Natural killer cell (primary cell): ENCODE measurements at regions not wholly inside any gene's neighbourhood (a gene's known extent, or its start where the extent isn't known, plus 50 kb on each side); places are given as distances from the start of the nearest gene placed in this dataset.

Experiments used
- ATAC-seq, 3 donors: fragments of 150-1000 bp in 2 of 3; fragments of 200-7000 bp in 1 of 3; cut with Tn5 transposase; 1 replicate in 1 of 3; 2 replicates in 2 of 3; pipeline ENCODE4 v1.10.0; 2021; ENCODE audit warnings: mild to moderate bottlenecking in 2 of 3, moderate library complexity in 2 of 3
- DNase-seq, 2 donors: peaks; one replicate each; pipeline versions ENCODE4 v3.0.0 to v3.0.0-alpha.2; 2013 to 2021; ENCODE audit warnings: mixed read lengths in 1 of 2
- H3K27ac ChIP-seq: one replicate; pipeline ENCODE4 v1.5.1; 2013; ENCODE audit warnings: mild to moderate bottlenecking, low read length
- H3K27me3 ChIP-seq: one replicate; pipeline ENCODE4 v1.6.1; 2013; ENCODE audit warnings: low read length; ENCODE audit not compliant: control insufficient read depth, insufficient read depth
- H3K36me3 ChIP-seq: one replicate; pipeline ENCODE4 v1.6.1; 2013; ENCODE audit warnings: low read length; ENCODE audit not compliant: control insufficient read depth, insufficient read depth
- H3K4me1 ChIP-seq: one replicate; pipeline ENCODE4 v1.6.1; 2013; ENCODE audit warnings: low read length; ENCODE audit not compliant: control insufficient read depth, insufficient read depth
- H3K4me3 ChIP-seq: one replicate; pipeline ENCODE4 v1.5.1; 2013; ENCODE audit warnings: low read length
- H3K9me3 ChIP-seq: one replicate; pipeline ENCODE4 v1.6.1; 2013; ENCODE audit warnings: low read length; ENCODE audit not compliant: control insufficient read depth, insufficient read depth
- H3K27ac Mint-ChIP-seq, 2 donors: one replicate each; pipeline ENCODE4 v1.8.0; 2022; ENCODE audit warnings: mild to moderate bottlenecking in 2 of 2, mixed read lengths in 2 of 2, moderate library complexity in 1 of 2
- H3K27me3 Mint-ChIP-seq, 2 donors: one replicate each; pipeline ENCODE4 v1.8.0; 2022; ENCODE audit warnings: low read depth in 2 of 2, mixed read lengths in 2 of 2
- H3K36me3 Mint-ChIP-seq: one replicate; pipeline ENCODE4 v1.8.0; 2022; ENCODE audit warnings: mixed read lengths
- H3K4me1 Mint-ChIP-seq, 2 donors: one replicate each; pipeline ENCODE4 v1.8.0; 2022; ENCODE audit warnings: mixed read lengths in 2 of 2
- H3K4me3 Mint-ChIP-seq: one replicate; pipeline ENCODE4 v1.8.0; 2022; ENCODE audit warnings: mild to moderate bottlenecking, moderate library complexity, mixed read lengths
- H3K9me3 Mint-ChIP-seq, 2 donors: one replicate each; pipeline ENCODE4 v1.8.0; 2022; ENCODE audit warnings: mixed read lengths in 2 of 2
- WGBS: methylation state at CpG from one replicate; pipeline ENCODE4 v1.1.7; 2013; ENCODE audit warnings: missing lambda C conversion rate; ENCODE audit not compliant: insufficient coverage; 5-methylcytosine and 5-hydroxymethylcytosine counted together
- intact Hi-C: fragments of 100-400 bp; cut with micrococcal nuclease; formaldehyde crosslinking; loops from one replicate; pipeline ENCODE4 v1.14.2; 2022
- TF ChIP-seq, protein P1 (sequence below): fragments of 200-600 bp; IDR thresholded peaks from one replicate; pipeline ENCODE4 v1.8.0; 2022; ENCODE audit warnings: antibody characterized with exemption

DNA sequence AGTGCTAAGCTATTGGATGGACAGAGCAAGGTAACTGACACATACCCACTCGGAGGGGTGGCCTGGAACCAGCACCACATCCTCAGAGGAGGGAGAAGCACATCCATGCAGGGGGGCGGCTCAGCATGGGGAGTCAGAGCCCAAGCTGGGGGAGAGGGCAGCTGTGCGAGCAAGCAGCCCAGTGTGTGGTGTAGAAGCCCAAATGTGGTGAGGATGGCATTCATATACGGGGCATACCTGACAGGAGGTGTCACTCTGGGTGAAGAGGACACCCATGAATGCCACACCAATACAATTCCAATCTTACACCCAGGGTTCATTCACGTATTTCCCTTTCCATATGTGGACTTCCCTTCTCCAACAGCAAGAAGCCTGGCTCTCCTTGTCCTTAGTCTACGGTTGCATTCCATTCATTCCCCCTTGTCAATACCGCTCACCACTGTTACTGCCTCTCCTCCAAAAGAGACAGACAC, 58.7 kb upstream of the ACAN start:
- TF ChIP-seq, protein P1, sequence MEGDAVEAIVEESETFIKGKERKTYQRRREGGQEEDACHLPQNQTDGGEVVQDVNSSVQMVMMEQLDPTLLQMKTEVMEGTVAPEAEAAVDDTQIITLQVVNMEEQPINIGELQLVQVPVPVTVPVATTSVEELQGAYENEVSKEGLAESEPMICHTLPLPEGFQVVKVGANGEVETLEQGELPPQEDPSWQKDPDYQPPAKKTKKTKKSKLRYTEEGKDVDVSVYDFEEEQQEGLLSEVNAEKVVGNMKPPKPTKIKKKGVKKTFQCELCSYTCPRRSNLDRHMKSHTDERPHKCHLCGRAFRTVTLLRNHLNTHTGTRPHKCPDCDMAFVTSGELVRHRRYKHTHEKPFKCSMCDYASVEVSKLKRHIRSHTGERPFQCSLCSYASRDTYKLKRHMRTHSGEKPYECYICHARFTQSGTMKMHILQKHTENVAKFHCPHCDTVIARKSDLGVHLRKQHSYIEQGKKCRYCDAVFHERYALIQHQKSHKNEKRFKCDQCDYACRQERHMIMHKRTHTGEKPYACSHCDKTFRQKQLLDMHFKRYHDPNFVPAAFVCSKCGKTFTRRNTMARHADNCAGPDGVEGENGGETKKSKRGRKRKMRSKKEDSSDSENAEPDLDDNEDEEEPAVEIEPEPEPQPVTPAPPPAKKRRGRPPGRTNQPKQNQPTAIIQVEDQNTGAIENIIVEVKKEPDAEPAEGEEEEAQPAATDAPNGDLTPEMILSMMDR: no peak
- Mint-ChIP-seq H3K4me1 (no peaks in the 10 kb centered on the region), H3K36me3 (no peaks in the 10 kb centered on the region), H3K27me3 (peaks cover 25 to 56% of the 10 kb centered on the region in 2 donors), H3K27ac (no peak overlapping the region), H3K4me3 (no peak overlapping the region), H3K9me3 (no peaks in the 10 kb centered on the region)
- Histone ChIP-seq H3K4me3 (no peak overlapping the region), H3K36me3 (no peaks in the 10 kb centered on the region), H3K27ac (no peak overlapping the region), H3K27me3 (no peaks in the 10 kb centered on the region), H3K4me1 (no peaks in the 10 kb centered on the region), H3K9me3 (no peaks in the 10 kb centered on the region)
- no peak for DNase-seq
- intact Hi-C loops: no loop called here
- no peak for ATAC-seq
- 86% methylated on average over 7 of the region's 7 CpGs for WGBS

DNA sequence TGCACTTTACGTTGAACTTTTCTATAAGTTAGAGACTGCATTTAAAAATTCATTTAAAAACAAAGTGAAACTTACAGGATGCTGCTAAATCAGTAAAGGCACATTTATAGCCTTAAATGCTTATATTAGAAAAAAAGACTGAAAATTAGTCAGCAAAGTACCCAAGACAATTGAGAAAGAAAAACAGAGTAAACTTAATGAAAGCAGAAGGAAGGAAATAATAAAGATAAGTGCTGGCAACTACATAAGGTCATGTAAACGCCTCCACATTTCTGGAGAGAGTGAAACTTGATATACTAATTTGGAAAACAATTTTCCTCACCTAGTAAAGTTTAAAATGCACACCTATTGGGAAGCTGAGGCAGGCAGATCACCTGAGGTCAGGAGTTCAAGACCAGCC, 58.2 kb upstream of the ACAN start:
- H3K4me1 ChIP-seq: no peaks in the 10 kb centered on the region
- no peaks in the 10 kb centered on the region for H3K9me3 ChIP-seq
- WGBS: 35% methylated on average over 2 of the region's 2 CpGs
- H3K4me3 Mint-ChIP-seq: no peak overlapping the region
- ATAC-seq (no peak), DNase-seq (no peak)
- no peak overlapping the region for H3K4me3 ChIP-seq
- H3K27ac Mint-ChIP-seq: no peak overlapping the region
- H3K4me1 Mint-ChIP-seq: no peaks in the 10 kb centered on the region
- intact Hi-C loops: no loop called here
- H3K27ac ChIP-seq: no peak overlapping the region
- H3K9me3 Mint-ChIP-seq: no peaks in the 10 kb centered on the region
- TF ChIP-seq, protein P1: no peak
- H3K36me3 ChIP-seq: no peaks in the 10 kb centered on the region
- H3K27me3 ChIP-seq: no peaks in the 10 kb centered on the region
- no peaks in the 10 kb centered on the region for H3K36me3 Mint-ChIP-seq
- peaks cover 28 to 56% of the 10 kb centered on the region in 2 donors for H3K27me3 Mint-ChIP-seq

GRCh38 chr15:88745696-88746095, 57.5 kb upstream of the ACAN start:
- no peak overlapping the region for H3K4me3 Mint-ChIP-seq
- H3K36me3 Mint-ChIP-seq: no peaks in the 10 kb centered on the region
- WGBS: no CpG with 5 or more reads among the region's 2 CpGs
- no peaks in the 10 kb centered on the region for H3K27me3 ChIP-seq
- intact Hi-C loops: no loop called here
- H3K4me3 ChIP-seq: no peak overlapping the region
- H3K4me1 ChIP-seq: no peaks in the 10 kb centered on the region
- H3K27ac ChIP-seq: no peak overlapping the region
- TF ChIP-seq, protein P1: no peak
- no peaks in the 10 kb centered on the region for H3K4me1 Mint-ChIP-seq
- H3K36me3 ChIP-seq: no peaks in the 10 kb centered on the region
- DNase-seq: no peak
- H3K27ac Mint-ChIP-seq: no peak overlapping the region
- no peak for ATAC-seq
- no peaks in the 10 kb centered on the region for H3K9me3 ChIP-seq
- peaks cover 24 to 51% of the 10 kb centered on the region in 2 donors for H3K27me3 Mint-ChIP-seq
- H3K9me3 Mint-ChIP-seq: no peaks in the 10 kb centered on the region

DNA sequence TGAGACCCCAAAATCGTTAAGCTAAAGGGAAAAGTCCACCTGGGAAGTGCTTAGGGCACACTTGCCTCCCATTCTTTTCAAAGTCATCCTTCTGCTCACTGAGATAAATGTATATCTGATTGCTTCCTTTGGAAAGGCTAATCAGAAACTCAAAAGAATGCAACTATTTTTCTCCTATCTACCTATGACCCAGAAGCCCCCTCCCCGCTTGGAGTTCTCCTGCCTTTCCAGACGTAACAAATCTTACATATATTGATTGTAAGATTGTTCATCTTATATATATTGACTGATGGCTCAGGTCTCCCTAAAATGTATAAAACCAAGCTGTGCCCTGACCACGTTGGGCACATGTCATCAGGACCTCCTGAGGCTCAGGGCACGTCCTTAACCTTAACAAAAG, 56.8 kb upstream of the ACAN start:
- Mint-ChIP-seq H3K4me3 (no peak overlapping the region), H3K9me3 (no peaks in the 10 kb centered on the region), H3K27me3 (peaks cover 28 to 48% of the 10 kb centered on the region in 2 donors), H3K4me1 (no peaks in the 10 kb centered on the region), H3K27ac (no peak overlapping the region), H3K36me3 (no peaks in the 10 kb centered on the region)
- Histone ChIP-seq H3K36me3 (no peaks in the 10 kb centered on the region), H3K9me3 (no peaks in the 10 kb centered on the region), H3K4me1 (no peaks in the 10 kb centered on the region), H3K27ac (no peak overlapping the region), H3K4me3 (no peak overlapping the region), H3K27me3 (no peaks in the 10 kb centered on the region)
- ATAC-seq: no peak
- no peak for DNase-seq
- TF ChIP-seq, protein P1: no peak
- intact Hi-C loops: no loop called here
- WGBS: 64% methylated on average over 3 of the region's 5 CpGs
